ENCODE measurements at regions not wholly inside any gene's neighbourhood (a gene's known extent, or its start where the extent isn't known, plus 50 kb on each side); places are given as distances from the start of the nearest gene placed in this dataset.
A peak's percentile ranks its signal among the peaks of the same experiment; 100 is the strongest.

DNA sequence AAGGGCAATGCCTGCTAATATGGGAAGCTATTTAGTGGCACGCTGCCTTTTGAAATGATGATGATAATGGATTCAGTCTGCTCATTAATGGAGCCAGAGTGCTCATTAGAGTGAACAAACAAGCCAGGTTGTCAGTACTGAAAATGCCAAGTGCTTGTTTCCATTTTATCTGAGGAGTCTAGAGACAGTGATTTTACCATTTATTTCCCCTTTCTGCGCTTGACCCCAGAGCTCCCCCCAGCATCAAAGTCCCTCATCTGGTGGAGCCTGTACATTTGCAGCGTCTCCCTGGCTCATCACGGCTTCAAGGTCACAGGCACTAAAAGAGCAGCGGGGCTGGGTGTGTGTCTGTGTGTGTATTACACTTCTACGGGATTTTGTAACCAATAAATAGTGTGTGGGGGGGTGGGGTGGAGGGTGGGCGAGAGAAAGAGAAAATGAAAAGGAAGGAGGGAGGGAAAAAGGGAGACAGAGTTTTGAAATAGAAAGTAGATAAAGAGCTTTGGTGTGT is 553.8 kb downstream of the TFEC start:
- TF ChIP-seq, protein P1, sequence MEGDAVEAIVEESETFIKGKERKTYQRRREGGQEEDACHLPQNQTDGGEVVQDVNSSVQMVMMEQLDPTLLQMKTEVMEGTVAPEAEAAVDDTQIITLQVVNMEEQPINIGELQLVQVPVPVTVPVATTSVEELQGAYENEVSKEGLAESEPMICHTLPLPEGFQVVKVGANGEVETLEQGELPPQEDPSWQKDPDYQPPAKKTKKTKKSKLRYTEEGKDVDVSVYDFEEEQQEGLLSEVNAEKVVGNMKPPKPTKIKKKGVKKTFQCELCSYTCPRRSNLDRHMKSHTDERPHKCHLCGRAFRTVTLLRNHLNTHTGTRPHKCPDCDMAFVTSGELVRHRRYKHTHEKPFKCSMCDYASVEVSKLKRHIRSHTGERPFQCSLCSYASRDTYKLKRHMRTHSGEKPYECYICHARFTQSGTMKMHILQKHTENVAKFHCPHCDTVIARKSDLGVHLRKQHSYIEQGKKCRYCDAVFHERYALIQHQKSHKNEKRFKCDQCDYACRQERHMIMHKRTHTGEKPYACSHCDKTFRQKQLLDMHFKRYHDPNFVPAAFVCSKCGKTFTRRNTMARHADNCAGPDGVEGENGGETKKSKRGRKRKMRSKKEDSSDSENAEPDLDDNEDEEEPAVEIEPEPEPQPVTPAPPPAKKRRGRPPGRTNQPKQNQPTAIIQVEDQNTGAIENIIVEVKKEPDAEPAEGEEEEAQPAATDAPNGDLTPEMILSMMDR (IDR thresholded peaks at IDR 0.05; ENCODE audit: insufficient read depth, low read length, poor library complexity, severe bottlenecking) = no peak
- DNase-seq (ENCODE audit: low read depth) = no peak
- no peaks in the 10 kb centered on the region for H3K36me3 ChIP-seq (ENCODE audit: control insufficient read depth, insufficient read depth, low read length)
- H3K4me3 ChIP-seq (ENCODE audit: low read depth, low read length) = peak overlapping the region; percentile 50
- peaks cover 7% of the 10 kb centered on the region for H3K27me3 ChIP-seq (ENCODE audit: control insufficient read depth, insufficient read depth, low read length)

DNA sequence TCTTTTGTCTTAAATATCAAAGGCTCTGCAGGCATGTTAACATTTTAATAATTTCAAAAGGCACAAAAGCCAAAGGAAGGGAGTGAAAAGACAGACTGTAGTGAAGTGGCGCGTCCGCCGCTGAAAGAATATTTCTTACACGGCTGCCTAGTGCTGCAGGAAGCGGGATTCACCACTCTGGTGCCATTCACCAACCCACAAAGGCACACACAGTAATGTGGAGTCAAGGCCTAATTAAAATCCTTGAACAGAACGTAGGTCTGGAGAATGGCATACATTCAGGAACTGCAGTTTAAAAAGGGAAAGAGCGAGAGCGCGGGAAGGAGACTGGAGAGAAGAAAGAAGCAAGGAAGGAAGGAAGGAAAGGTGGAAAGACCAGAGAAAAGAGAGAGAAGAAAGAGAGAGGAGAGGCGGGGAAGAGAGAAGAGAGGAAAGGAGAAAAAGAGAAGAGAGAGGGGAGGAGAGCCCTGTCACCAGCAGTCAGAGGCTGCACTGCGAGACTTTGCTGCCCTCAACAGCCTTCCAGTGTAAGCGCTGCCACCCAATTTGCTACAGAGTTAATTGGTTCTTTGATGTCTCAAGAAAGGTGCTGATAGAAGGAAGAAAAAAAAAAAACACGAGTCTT is 554.0 kb downstream of the MDFIC start:
- Histone ChIP-seq H3K27me3 (ENCODE audit: control insufficient read depth, insufficient read depth, low read length) (peaks cover 7% of the 10 kb centered on the region), H3K4me3 (ENCODE audit: low read depth, low read length) (no peak overlapping the region), H3K36me3 (ENCODE audit: control insufficient read depth, insufficient read depth, low read length) (no peaks in the 10 kb centered on the region)
- DNase-seq (ENCODE audit: low read depth) = no peak
- TF ChIP-seq, protein P1 (IDR thresholded peaks at IDR 0.05; ENCODE audit: insufficient read depth, low read length, poor library complexity, severe bottlenecking) = peak; percentile 52

DNA sequence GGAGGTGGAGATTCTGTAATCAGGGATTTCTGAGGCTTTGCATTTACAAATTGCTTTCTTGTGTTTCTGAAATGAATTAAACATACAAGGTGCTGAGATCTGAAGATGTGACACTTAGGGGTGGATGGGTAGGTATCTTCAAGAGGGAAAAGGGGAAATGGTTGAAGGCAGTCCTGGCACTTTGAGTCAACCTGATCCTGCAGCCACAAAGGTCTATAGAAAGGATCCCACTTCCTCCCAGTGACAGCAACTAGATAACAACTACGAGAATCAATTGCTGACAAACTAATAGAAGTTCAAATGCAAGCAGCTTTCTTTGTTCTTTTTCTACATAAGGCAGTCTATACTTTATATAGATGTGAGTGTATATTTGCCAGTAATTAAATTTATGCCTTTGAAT is 553.3 kb downstream of the MDFIC start:
- H3K4me3 ChIP-seq (ENCODE audit: low read depth, low read length) = no peak overlapping the region
- no peak for DNase-seq (ENCODE audit: low read depth)
- TF ChIP-seq, protein P1 (IDR thresholded peaks at IDR 0.05; ENCODE audit: insufficient read depth, low read length, poor library complexity, severe bottlenecking) = no peak
- H3K36me3 ChIP-seq (ENCODE audit: control insufficient read depth, insufficient read depth, low read length) = no peaks in the 10 kb centered on the region
- H3K27me3 ChIP-seq (ENCODE audit: control insufficient read depth, insufficient read depth, low read length) = peaks cover 7% of the 10 kb centered on the region

DNA sequence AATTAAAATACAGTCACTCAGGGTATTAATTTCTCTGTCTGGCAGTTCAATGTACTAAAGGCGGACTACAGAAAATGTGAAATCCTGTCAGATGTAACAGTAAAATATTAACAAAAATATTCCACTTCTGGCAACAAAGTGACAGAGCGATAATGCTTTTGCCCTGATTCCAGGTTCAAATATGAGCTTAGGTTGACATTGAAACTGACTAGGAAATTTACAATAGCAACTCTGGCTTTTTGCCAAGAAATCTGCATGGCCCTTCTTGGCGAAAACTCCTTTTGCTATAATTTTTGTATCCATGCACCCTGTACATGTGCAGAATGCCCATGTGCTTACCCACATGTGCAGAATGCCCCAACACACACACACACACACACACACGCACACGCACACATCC is 552.2 kb downstream of the MDFIC start:
- DNase-seq (ENCODE audit: low read depth) = no peak
- Histone ChIP-seq H3K4me3 (ENCODE audit: low read depth, low read length) (no peak overlapping the region), H3K27me3 (ENCODE audit: control insufficient read depth, insufficient read depth, low read length) (peaks cover 7% of the 10 kb centered on the region), H3K36me3 (ENCODE audit: control insufficient read depth, insufficient read depth, low read length) (no peaks in the 10 kb centered on the region)
- TF ChIP-seq, protein P1 (IDR thresholded peaks at IDR 0.05; ENCODE audit: insufficient read depth, low read length, poor library complexity, severe bottlenecking) = no peak

DNA sequence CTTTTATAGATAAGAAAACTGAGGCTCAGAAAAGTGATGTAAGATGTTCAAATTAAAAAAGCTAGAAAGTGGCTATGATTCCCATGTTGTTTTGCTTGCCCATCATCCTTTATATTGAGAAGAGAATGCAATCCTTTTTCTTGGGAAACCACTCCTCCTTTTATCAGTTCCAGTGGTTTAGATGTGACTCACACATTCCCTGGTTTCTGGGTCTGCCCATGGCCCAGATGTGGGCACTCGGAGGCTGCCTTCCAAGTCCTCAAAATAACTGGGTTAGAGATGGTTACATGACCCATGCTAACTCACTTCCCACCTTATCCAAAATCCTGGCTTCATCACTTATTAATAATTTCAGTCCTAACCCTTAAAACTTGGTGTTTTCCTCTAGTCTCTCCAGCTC is 550.0 kb downstream of the MDFIC start:
- H3K27me3 ChIP-seq (ENCODE audit: control insufficient read depth, insufficient read depth, low read length) = peaks cover 3% of the 10 kb centered on the region
- H3K36me3 ChIP-seq (ENCODE audit: control insufficient read depth, insufficient read depth, low read length) = no peaks in the 10 kb centered on the region
- TF ChIP-seq, protein P1 (IDR thresholded peaks at IDR 0.05; ENCODE audit: insufficient read depth, low read length, poor library complexity, severe bottlenecking) = no peak
- H3K4me3 ChIP-seq (ENCODE audit: low read depth, low read length) = no peak overlapping the region
- DNase-seq (ENCODE audit: low read depth) = no peak
